ENCODE measurements at regions not wholly inside any gene's neighbourhood (a gene's known extent, or its start where the extent isn't known, plus 50 kb on each side); places are given as distances from the start of the nearest gene placed in this dataset.

DNA sequence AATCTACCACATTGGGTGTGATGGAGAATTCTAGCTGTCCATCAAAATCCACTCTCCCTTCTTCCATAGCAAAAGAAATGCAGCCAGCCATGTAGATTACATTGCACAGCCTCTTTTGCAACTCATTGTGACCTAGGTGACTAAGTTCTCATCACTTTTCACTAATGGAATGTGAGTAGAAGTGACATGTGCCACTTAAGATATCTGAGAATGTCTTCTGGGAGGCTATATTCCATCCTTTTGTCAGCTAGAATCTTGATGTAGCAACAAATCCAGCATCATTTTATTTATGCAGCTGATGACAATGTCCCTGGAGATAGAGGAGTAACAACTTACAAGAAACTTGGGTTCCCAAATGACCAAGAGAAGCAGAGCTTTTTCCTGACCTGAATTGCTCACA is 61.5 kb upstream of the API5 start:
- Histone ChIP-seq H3K4me3 (no peak overlapping the region), H3K4me1 (no peaks in the 10 kb centered on the region), H3K27ac (no peak overlapping the region), H3K9me3 (no peaks in the 10 kb centered on the region), H3K36me3 (no peaks in the 10 kb centered on the region), H3K27me3 (peaks cover 0 to 4% (median 0%) of the 10 kb centered on the region in 3 donors)
- DNase-seq: no peak
- TF ChIP-seq, protein P1, sequence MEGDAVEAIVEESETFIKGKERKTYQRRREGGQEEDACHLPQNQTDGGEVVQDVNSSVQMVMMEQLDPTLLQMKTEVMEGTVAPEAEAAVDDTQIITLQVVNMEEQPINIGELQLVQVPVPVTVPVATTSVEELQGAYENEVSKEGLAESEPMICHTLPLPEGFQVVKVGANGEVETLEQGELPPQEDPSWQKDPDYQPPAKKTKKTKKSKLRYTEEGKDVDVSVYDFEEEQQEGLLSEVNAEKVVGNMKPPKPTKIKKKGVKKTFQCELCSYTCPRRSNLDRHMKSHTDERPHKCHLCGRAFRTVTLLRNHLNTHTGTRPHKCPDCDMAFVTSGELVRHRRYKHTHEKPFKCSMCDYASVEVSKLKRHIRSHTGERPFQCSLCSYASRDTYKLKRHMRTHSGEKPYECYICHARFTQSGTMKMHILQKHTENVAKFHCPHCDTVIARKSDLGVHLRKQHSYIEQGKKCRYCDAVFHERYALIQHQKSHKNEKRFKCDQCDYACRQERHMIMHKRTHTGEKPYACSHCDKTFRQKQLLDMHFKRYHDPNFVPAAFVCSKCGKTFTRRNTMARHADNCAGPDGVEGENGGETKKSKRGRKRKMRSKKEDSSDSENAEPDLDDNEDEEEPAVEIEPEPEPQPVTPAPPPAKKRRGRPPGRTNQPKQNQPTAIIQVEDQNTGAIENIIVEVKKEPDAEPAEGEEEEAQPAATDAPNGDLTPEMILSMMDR (IDR thresholded peaks at IDR 0.05): no peak
- TF ChIP-seq EP300 (IDR thresholded peaks at IDR 0.05) (no peak), POLR2AphosphoS5 (IDR thresholded peaks at IDR 0.05) (no peak), POLR2A (IDR thresholded peaks at IDR 0.05) (no peak)
- intact Hi-C loops (cut with DNase I; ENCODE audit: low total_unique reads): no loop called here

DNA sequence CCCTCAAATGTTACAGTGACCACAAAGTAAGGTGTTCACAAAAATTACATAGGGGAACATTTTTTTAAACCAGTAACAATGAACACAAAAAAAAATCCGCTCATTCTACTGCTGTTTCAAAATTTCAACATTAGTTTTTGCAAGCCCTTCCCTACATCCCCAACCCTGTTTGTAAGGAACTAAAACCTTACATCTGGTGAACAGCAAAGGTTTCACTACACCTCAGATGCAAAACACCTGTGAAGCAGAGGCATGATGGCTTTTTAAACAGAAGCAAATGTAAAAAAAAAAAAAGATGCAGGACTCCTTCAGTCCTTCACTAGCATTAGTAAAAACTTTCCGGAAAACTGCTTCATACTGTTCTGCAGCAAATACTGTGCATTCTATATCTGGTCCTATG is 50.0 kb upstream of the API5 start:
- intact Hi-C loops (cut with DNase I; ENCODE audit: low total_unique reads): no loop called here
- 82 to 93% (median 89%) methylated on average over 2 of the region's 2 CpGs for WGBS, 5 donors
- Histone ChIP-seq H3K4me3 (no peak overlapping the region), H3K9me3 (peaks cover 0 to 18% (median 8%) of the 10 kb centered on the region in 4 donors), H3K4me1 (no peaks in the 10 kb centered on the region), H3K27me3 (no peaks in the 10 kb centered on the region), H3K36me3 (no peaks in the 10 kb centered on the region), H3K27ac (no peak overlapping the region)
- TF ChIP-seq, protein P1 (IDR thresholded peaks at IDR 0.05): no peak
- TF ChIP-seq POLR2A (IDR thresholded peaks at IDR 0.05) (no peak), POLR2AphosphoS5 (IDR thresholded peaks at IDR 0.05) (no peak), EP300 (IDR thresholded peaks at IDR 0.05) (no peak)
- DNase-seq: no peak

Small RNA genes in the stretch of these regions (small RNA-seq; reads per million reads assigned to genes)
- gene AC021006.3 (0 reads per million in 4 donors), gene AC109810.1 (0 reads per million in 4 donors)

Data from stomach (tissue), 8 donors.